SK-N-SH treated with all-trans-retinoic acid at 6 μM for 48 hours (cell line): ENCODE measurements at regions not wholly inside any gene's neighbourhood (a gene's known extent, or its start where the extent isn't known, plus 50 kb on each side); places are given as distances from the start of the nearest gene placed in this dataset.
"Not testable (repeated sequence)": the region's sequence is repeated elsewhere in the genome, so short reads cannot be mapped to it uniquely, and the experiment has no call there.

Experiments used
- ATAC-seq: fragments of 200-7000 bp; cut with Tn5 transposase; 3 replicates; pipeline ENCODE4 v1.9.1; 2020; ENCODE audit warnings: mild to moderate bottlenecking, moderate library complexity
- ARNTL ChIP-seq: fragments of 450-650 bp; formaldehyde crosslinking; IDR thresholded peaks from 2 replicates; pipeline ENCODE4 v1.5.0; 2020; ENCODE audit warnings: low read depth, mild to moderate bottlenecking, moderate library complexity, borderline replicate concordance
- BACH2 ChIP-seq: fragments of 250-450 bp; sonication (Bioruptor Pico); IDR thresholded peaks from 2 replicates; pipeline ENCODE4 v1.9.0; 2021; ENCODE audit warnings: mild to moderate bottlenecking, borderline replicate concordance
- CSDC2 ChIP-seq: fragments of 250-450 bp; sonication (Bioruptor Pico); IDR thresholded peaks from 2 replicates; pipeline ENCODE4 v1.5.0; 2020; ENCODE audit warnings: mild to moderate bottlenecking, moderate library complexity
- CSRNP3 ChIP-seq: fragments of 250-450 bp; sonication (Bioruptor Pico); IDR thresholded peaks from 2 replicates; pipeline ENCODE4 v1.5.1; 2021; ENCODE audit warnings: mild to moderate bottlenecking, moderate library complexity
- ESRRG ChIP-seq: fragments of 250-450 bp; sonication (Bioruptor Pico); IDR thresholded peaks from 2 replicates; pipeline ENCODE4 v1.6.1; 2021; ENCODE audit warnings: mild to moderate bottlenecking
- GLIS3 ChIP-seq: fragments of 250-450 bp; sonication (Bioruptor Pico); IDR thresholded peaks from 2 replicates; pipeline ENCODE4 v1.5.0; 2020; ENCODE audit warnings: mild to moderate bottlenecking, moderate library complexity
- ISL1 ChIP-seq: fragments of 250-450 bp; sonication (Bioruptor Pico); IDR thresholded peaks from 2 replicates; pipeline ENCODE4 v2.1.2; 2022; ENCODE audit warnings: mild to moderate bottlenecking, moderate library complexity
- OSR1 ChIP-seq: fragments of 250-450 bp; sonication (Bioruptor Pico); IDR thresholded peaks from 2 replicates; pipeline ENCODE4 v1.8.0; 2022; ENCODE audit warnings: moderate library complexity, mild to moderate bottlenecking, inconsistent platforms
- PATZ1 ChIP-seq: fragments of 250-450 bp; sonication (Bioruptor Pico); IDR thresholded peaks from 2 replicates; pipeline ENCODE4 v1.8.0; 2020; ENCODE audit warnings: mild to moderate bottlenecking, moderate library complexity, borderline replicate concordance
- POU6F1 ChIP-seq: fragments of 250-450 bp; sonication (Bioruptor Pico); IDR thresholded peaks from 2 replicates; pipeline ENCODE4 v1.8.0; 2021; ENCODE audit warnings: low read depth, mild to moderate bottlenecking, moderate library complexity, borderline replicate concordance
- PPARA ChIP-seq: fragments of 250-450 bp; sonication (Bioruptor Pico); IDR thresholded peaks from 2 replicates; pipeline ENCODE4 v1.5.0; 2020; ENCODE audit warnings: mild to moderate bottlenecking, borderline replicate concordance
- RARB ChIP-seq: fragments of 250-450 bp; sonication (Bioruptor Pico); IDR thresholded peaks from 2 replicates; pipeline ENCODE4 v1.8.0; 2021; ENCODE audit warnings: mild to moderate bottlenecking, moderate library complexity
- SNAI2 ChIP-seq: fragments of 250-450 bp; sonication (Bioruptor Pico); IDR thresholded peaks from 2 replicates; pipeline ENCODE4 v1.5.0; 2020; ENCODE audit warnings: mild to moderate bottlenecking, moderate library complexity
- TCF4 ChIP-seq: fragments of 250-450 bp; sonication (Bioruptor Pico); IDR thresholded peaks from 2 replicates; pipeline ENCODE4 v1.8.0; 2021; ENCODE audit warnings: mild to moderate bottlenecking, moderate library complexity, borderline replicate concordance
- TOX ChIP-seq: fragments of 250-450 bp; sonication (Bioruptor Pico); IDR thresholded peaks from 2 replicates; pipeline ENCODE4 v1.8.0; 2021; ENCODE audit warnings: mild to moderate bottlenecking, moderate library complexity, borderline replicate concordance
- TSHZ2 ChIP-seq: fragments of 250-450 bp; sonication (Bioruptor Pico); IDR thresholded peaks from 2 replicates; pipeline ENCODE4 v1.5.0; 2020; ENCODE audit warnings: mild to moderate bottlenecking, moderate library complexity
- ZFP3 ChIP-seq: fragments of 250-450 bp; sonication (Bioruptor Pico); IDR thresholded peaks from 2 replicates; pipeline ENCODE4 v1.5.0; 2020; ENCODE audit warnings: mild to moderate bottlenecking, moderate library complexity
- ZFP30 ChIP-seq: fragments of 450-650 bp; formaldehyde crosslinking; IDR thresholded peaks from 2 replicates; pipeline ENCODE4 v1.5.0; 2022; ENCODE audit warnings: mild to moderate bottlenecking, moderate library complexity
- ZNF565 ChIP-seq: fragments of 450-650 bp; formaldehyde crosslinking; conservative IDR thresholded peaks from 2 replicates; pipeline ENCODE4 v1.5.0; 2020; ENCODE audit warnings: low read depth, mild to moderate bottlenecking, moderate library complexity
- ZNF70 ChIP-seq: fragments of 450-650 bp; formaldehyde crosslinking; IDR thresholded peaks from 2 replicates; pipeline ENCODE4 v1.5.0; 2020; ENCODE audit warnings: mild to moderate bottlenecking, moderate library complexity
- ZNF8 ChIP-seq: fragments of 450-650 bp; formaldehyde crosslinking; IDR thresholded peaks from 2 replicates; pipeline ENCODE4 v1.5.0; 2020; ENCODE audit warnings: mild to moderate bottlenecking, moderate library complexity

- TF ChIP-seq PPARA (CRISPR knock-in tag) (no peak), BACH2 (CRISPR knock-in tag) (no peak), CSDC2 (CRISPR knock-in tag) (no peak), ARNTL (CRISPR knock-in tag) (no peak), ZFP30 (CRISPR knock-in tag) (no peak), SNAI2 (CRISPR knock-in tag) (no peak), POU6F1 (CRISPR knock-in tag) (no peak), OSR1 (CRISPR knock-in tag) (no peak), ESRRG (no peak), GLIS3 (CRISPR knock-in tag) (no peak), TSHZ2 (CRISPR knock-in tag) (no peak), TCF4 (CRISPR knock-in tag) (no peak), ZNF8 (no peak), ZFP3 (CRISPR knock-in tag) (no peak), CSRNP3 (CRISPR knock-in tag) (no peak)
Measured at GRCh38 chr6:170056278-170056711, 234.6 kb downstream of the DLL1 start.

GRCh38 chr6:170055797-170056196, 235.1 kb downstream of the DLL1 start:
- not testable (repeated sequence) for ATAC-seq

More at GRCh38 chr6:170056278-170056711, 234.6 kb downstream of the DLL1 start:
- ATAC-seq: no peak

- ATAC-seq: no peak
Measured at GRCh38 chr6:170053966-170054661, 236.8 kb downstream of the DLL1 start.

GRCh38 chr6:170052991-170053821, 237.7 kb downstream of the DLL1 start:
- no peak for ATAC-seq
- TF ChIP-seq RARB (CRISPR knock-in tag) (no peak), PATZ1 (CRISPR knock-in tag) (no peak), ZFP3 (CRISPR knock-in tag) (no peak), ZNF70 (CRISPR knock-in tag) (no peak), ZNF565 (CRISPR knock-in tag) (no peak), TOX (CRISPR knock-in tag) (no peak), ZFP30 (CRISPR knock-in tag) (no peak)

More at GRCh38 chr6:170053966-170054661, 236.8 kb downstream of the DLL1 start:
- TF ChIP-seq ISL1 (no peak), PPARA (CRISPR knock-in tag) (no peak), ZNF565 (CRISPR knock-in tag) (no peak), OSR1 (CRISPR knock-in tag) (no peak), CSRNP3 (CRISPR knock-in tag) (no peak)
